ENCODE measurements at regions not wholly inside any gene's neighbourhood (a gene's known extent, or its start where the extent isn't known, plus 50 kb on each side); places are given as distances from the start of the nearest gene placed in this dataset.

- DNase-seq (ENCODE audit: low read depth) = no peak
These were observed 50.6 kb upstream of the PTGR2 start for GRCh38 chr14:73800970-73801515.

GRCh38 chr14:73797543-73798265 lies 53.9 kb upstream of the PTGR2 start:
- no peak for DNase-seq (ENCODE audit: low read depth)

- DNase-seq (ENCODE audit: low read depth) = no peak
These were observed 54.6 kb upstream of the PTGR2 start for GRCh38 chr14:73796893-73797542.

- no peak for DNase-seq (ENCODE audit: low read depth)
These were observed 55.2 kb upstream of the PTGR2 start for GRCh38 chr14:73796415-73796814.

GRCh38 chr14:73795974-73796373 lies 55.7 kb upstream of the PTGR2 start:
- peak; percentile 72 for DNase-seq (ENCODE audit: low read depth)

- no peak for DNase-seq (ENCODE audit: low read depth)
These were observed 56.2 kb upstream of the PTGR2 start for GRCh38 chr14:73795466-73795865.

- no peak for DNase-seq (ENCODE audit: low read depth)
These were observed 57.5 kb upstream of the PTGR2 start for GRCh38 chr14:73794146-73794545.

- no peak for DNase-seq (ENCODE audit: low read depth)
These were observed 59.1 kb upstream of the PTGR2 start for GRCh38 chr14:73792481-73792880.

- peak; percentile 97 for DNase-seq (ENCODE audit: low read depth)
These were observed 61.5 kb upstream of the PTGR2 start for GRCh38 chr14:73789989-73790581.

- DNase-seq (ENCODE audit: low read depth) = peak; percentile 48
These were observed 62.7 kb upstream of the PTGR2 start for GRCh38 chr14:73788701-73789551.

- DNase-seq (ENCODE audit: low read depth) = no peak
These were observed 63.4 kb upstream of the PTGR2 start for GRCh38 chr14:73788317-73788598.

GRCh38 chr14:73787486-73788316 lies 63.9 kb upstream of the PTGR2 start:
- DNase-seq (ENCODE audit: low read depth) = peak; percentile 45

GRCh38 chr14:73786636-73787485 lies 64.8 kb upstream of the PTGR2 start:
- no peak for DNase-seq (ENCODE audit: low read depth)

- peak; percentile 87 for DNase-seq (ENCODE audit: low read depth)
These were observed 65.6 kb upstream of the PTGR2 start for GRCh38 chr14:73785834-73786635.

GRCh38 chr14:73785336-73785833 lies 66.2 kb upstream of the PTGR2 start:
- peak; percentile 81 for DNase-seq (ENCODE audit: low read depth)

- DNase-seq (ENCODE audit: low read depth) = no peak
These were observed 66.7 kb upstream of the PTGR2 start for GRCh38 chr14:73784988-73785313.

- peak; percentile 69 for DNase-seq (ENCODE audit: low read depth)
These were observed 67.2 kb upstream of the PTGR2 start for GRCh38 chr14:73784181-73784987.

- no peak for DNase-seq (ENCODE audit: low read depth)
These were observed 68.4 kb upstream of the PTGR2 start for GRCh38 chr14:73783107-73783727.

Measured in LHCN-M2 (cell line).